ENCODE measurements at regions not wholly inside any gene's neighbourhood (a gene's known extent, or its start where the extent isn't known, plus 50 kb on each side); places are given as distances from the start of the nearest gene placed in this dataset.
A peak's percentile ranks its signal among the peaks of the same experiment; 100 is the strongest.

- DNase-seq (ENCODE audit: low read depth in 2 of 2) = no peak
These were observed 95.4 kb upstream of the INSIG1 start for GRCh38 chr7:155202106-155202871.

- no peak for DNase-seq (ENCODE audit: low read depth in 2 of 2)
These were observed 94.4 kb upstream of the INSIG1 start for GRCh38 chr7:155203059-155203881.

GRCh38 chr7:155203882-155204691 lies 93.6 kb upstream of the INSIG1 start:
- no peak for DNase-seq (ENCODE audit: low read depth in 2 of 2)

- DNase-seq (ENCODE audit: low read depth in 2 of 2) = no peak
These were observed 92.8 kb upstream of the INSIG1 start for GRCh38 chr7:155204744-155205367.

- DNase-seq (ENCODE audit: low read depth in 2 of 2) = peak; percentile 77 to 91
These were observed 92.0 kb upstream of the INSIG1 start for GRCh38 chr7:155205368-155206317.

- DNase-seq (ENCODE audit: low read depth in 2 of 2) = peak; percentile 27 to 72
These were observed 91.2 kb upstream of the INSIG1 start for GRCh38 chr7:155206318-155207020.

- no peak for DNase-seq (ENCODE audit: low read depth in 2 of 2)
These were observed 90.2 kb upstream of the INSIG1 start for GRCh38 chr7:155207326-155208002.

- no peak for DNase-seq (ENCODE audit: low read depth in 2 of 2)
These were observed 88.8 kb upstream of the INSIG1 start for GRCh38 chr7:155208681-155209477.

- no peak for DNase-seq (ENCODE audit: low read depth in 2 of 2)
These were observed 88.0 kb upstream of the INSIG1 start for GRCh38 chr7:155209478-155210319.

GRCh38 chr7:155210356-155210755 lies 87.3 kb upstream of the INSIG1 start:
- no peak for DNase-seq (ENCODE audit: low read depth in 2 of 2)

- DNase-seq (ENCODE audit: low read depth in 2 of 2) = no peak
These were observed 86.5 kb upstream of the INSIG1 start for GRCh38 chr7:155211173-155211572.

GRCh38 chr7:155211761-155212160 lies 85.9 kb upstream of the INSIG1 start:
- no peak for DNase-seq (ENCODE audit: low read depth in 2 of 2)

- no peak for DNase-seq (ENCODE audit: low read depth in 2 of 2)
These were observed 85.2 kb upstream of the INSIG1 start for GRCh38 chr7:155212301-155213015.

- no peak for DNase-seq (ENCODE audit: low read depth in 2 of 2)
These were observed 84.3 kb upstream of the INSIG1 start for GRCh38 chr7:155213385-155213784.

- no peak for DNase-seq (ENCODE audit: low read depth in 2 of 2)
These were observed 83.5 kb upstream of the INSIG1 start for GRCh38 chr7:155213955-155214740.

Data from stimulated activated CD8-positive, alpha-beta memory T cell treated with anti-CD3 and anti-CD28 coated beads, Interleukin-15, amount 100 ng/mL, for 4 hours (primary cell).